ENCODE measurements at regions not wholly inside any gene's neighbourhood (a gene's known extent, or its start where the extent isn't known, plus 50 kb on each side); places are given as distances from the start of the nearest gene placed in this dataset.

DNA sequence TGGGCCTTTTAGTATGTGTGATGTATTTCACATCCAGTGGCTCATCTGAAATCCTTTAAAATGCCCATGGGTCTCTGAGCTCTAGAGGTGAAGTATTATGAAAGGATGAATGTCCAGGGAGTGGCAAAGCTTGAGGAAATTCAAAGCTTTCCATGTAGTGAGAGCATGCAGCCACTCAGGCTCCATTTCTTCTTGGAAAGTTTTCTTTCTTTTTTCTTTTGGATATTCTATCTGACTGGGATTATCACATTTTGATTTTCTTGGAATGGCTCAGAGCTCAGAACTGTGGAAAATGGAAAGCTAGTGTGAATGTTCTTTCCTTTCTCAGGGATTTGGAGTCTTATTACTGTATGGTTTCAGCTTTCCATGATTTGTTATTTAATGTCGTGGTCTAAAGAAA is 397.4 kb downstream of the CD109 start:
- no peak for TF ChIP-seq CTCF (IDR thresholded peaks at IDR 0.05; ENCODE audit: poor library complexity, severe bottlenecking)
- TF ChIP-seq TAF1 (IDR thresholded peaks at IDR 0.05; ENCODE audit: low read depth) = no peak
- TF ChIP-seq RAD21 (conservative IDR thresholded peaks at IDR 0.05) = no peak
- TF ChIP-seq, protein P1, sequence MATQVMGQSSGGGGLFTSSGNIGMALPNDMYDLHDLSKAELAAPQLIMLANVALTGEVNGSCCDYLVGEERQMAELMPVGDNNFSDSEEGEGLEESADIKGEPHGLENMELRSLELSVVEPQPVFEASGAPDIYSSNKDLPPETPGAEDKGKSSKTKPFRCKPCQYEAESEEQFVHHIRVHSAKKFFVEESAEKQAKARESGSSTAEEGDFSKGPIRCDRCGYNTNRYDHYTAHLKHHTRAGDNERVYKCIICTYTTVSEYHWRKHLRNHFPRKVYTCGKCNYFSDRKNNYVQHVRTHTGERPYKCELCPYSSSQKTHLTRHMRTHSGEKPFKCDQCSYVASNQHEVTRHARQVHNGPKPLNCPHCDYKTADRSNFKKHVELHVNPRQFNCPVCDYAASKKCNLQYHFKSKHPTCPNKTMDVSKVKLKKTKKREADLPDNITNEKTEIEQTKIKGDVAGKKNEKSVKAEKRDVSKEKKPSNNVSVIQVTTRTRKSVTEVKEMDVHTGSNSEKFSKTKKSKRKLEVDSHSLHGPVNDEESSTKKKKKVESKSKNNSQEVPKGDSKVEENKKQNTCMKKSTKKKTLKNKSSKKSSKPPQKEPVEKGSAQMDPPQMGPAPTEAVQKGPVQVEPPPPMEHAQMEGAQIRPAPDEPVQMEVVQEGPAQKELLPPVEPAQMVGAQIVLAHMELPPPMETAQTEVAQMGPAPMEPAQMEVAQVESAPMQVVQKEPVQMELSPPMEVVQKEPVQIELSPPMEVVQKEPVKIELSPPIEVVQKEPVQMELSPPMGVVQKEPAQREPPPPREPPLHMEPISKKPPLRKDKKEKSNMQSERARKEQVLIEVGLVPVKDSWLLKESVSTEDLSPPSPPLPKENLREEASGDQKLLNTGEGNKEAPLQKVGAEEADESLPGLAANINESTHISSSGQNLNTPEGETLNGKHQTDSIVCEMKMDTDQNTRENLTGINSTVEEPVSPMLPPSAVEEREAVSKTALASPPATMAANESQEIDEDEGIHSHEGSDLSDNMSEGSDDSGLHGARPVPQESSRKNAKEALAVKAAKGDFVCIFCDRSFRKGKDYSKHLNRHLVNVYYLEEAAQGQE (IDR thresholded peaks at IDR 0.05; ENCODE audit: borderline replicate concordance) = no peak
- no peak for TF ChIP-seq EP300 (conservative IDR thresholded peaks at IDR 0.05; ENCODE audit: poor library complexity, severe bottlenecking)
- no peak for TF ChIP-seq EZH2 (IDR thresholded peaks at IDR 0.05; ENCODE audit: borderline replicate concordance, insufficient read depth, low read length, poor library complexity, severe bottlenecking)
- TF ChIP-seq POLR2AphosphoS5 (IDR thresholded peaks at IDR 0.05) = no peak
- TF ChIP-seq MXI1 (conservative IDR thresholded peaks at IDR 0.05; ENCODE audit: poor library complexity, severe bottlenecking) = no peak

Measured in neural cell (in vitro differentiated cells).